ENCODE measurements at regions not wholly inside any gene's neighbourhood (a gene's known extent, or its start where the extent isn't known, plus 50 kb on each side); places are given as distances from the start of the nearest gene placed in this dataset.

GRCh38 chr3:84504761-84505160, 454.0 kb upstream of the CADM2 start:
- TF ChIP-seq CTCF (IDR thresholded peaks at IDR 0.05): no peak
- Histone ChIP-seq H3K27ac (no peak overlapping the region), H3K27me3 (replicated peaks; ENCODE audit: insufficient read depth) (no peaks in the 10 kb centered on the region), H3K9me3 (no peaks in the 10 kb centered on the region), H3K4me1 (ENCODE audit: control insufficient read depth in 1 of 2, low read depth in 2 of 2) (no peaks in the 10 kb centered on the region), H3K4me3 (no peak overlapping the region), H3K36me3 (no peaks in the 10 kb centered on the region)
- DNase-seq (ENCODE audit: low spot score): no peak
- no peak for ATAC-seq (ENCODE audit: insufficient number of reproducible peaks, low FRiP score, low read depth)

DNA sequence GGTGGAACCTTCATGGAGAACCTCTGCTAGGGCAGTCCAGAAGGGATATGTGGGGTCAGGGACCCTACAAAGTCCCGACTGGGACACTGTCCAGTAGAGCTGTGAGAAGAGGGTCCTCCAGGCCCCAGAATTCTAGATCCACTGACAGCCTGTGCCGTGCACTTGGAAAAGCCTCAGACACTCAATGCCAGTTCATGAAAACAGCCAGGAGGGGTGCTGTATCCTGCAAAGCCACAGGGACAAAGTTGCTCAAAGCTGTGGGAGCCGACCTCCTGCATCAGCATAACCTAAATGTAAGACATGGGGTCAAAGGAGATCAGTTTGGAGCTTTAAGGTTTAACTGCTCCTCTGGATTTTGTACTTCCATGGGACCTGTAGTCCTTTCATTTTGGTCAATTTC, 448.8 kb upstream of the CADM2 start:
- Histone ChIP-seq H3K4me1 (ENCODE audit: control insufficient read depth in 1 of 2, low read depth in 2 of 2) (no peaks in the 10 kb centered on the region), H3K36me3 (no peaks in the 10 kb centered on the region), H3K4me3 (no peak overlapping the region), H3K27ac (no peak overlapping the region), H3K9me3 (no peaks in the 10 kb centered on the region), H3K27me3 (replicated peaks; ENCODE audit: insufficient read depth) (no peaks in the 10 kb centered on the region)
- TF ChIP-seq CTCF (IDR thresholded peaks at IDR 0.05): no peak
- DNase-seq (ENCODE audit: low spot score) (no peak), ATAC-seq (ENCODE audit: insufficient number of reproducible peaks, low FRiP score, low read depth) (no peak)

GRCh38 chr3:84522893-84523292, 435.9 kb upstream of the CADM2 start:
- ATAC-seq (ENCODE audit: insufficient number of reproducible peaks, low FRiP score, low read depth): no peak
- no peak for TF ChIP-seq CTCF (IDR thresholded peaks at IDR 0.05)

DNA sequence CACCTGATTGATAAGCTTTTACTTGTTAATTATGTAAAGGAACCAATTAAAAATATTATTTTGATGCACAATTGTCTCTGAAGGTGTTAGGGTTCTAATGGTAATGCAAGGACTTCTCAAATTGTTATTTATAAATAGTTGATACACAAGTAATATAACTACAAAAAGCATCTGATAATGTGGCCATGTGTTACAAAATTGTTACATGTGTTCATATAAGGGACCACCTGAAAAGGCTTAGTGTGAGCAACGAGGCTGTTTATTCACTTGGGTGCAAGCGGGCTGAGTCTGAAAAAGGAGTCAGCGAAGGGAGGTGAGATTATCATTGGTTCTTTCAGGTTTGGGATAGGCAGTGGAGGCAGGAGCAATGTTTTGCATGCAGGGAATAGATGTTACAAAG, 421.9 kb upstream of the CADM2 start:
- Histone ChIP-seq H3K9me3 (no peaks in the 10 kb centered on the region), H3K4me1 (ENCODE audit: control insufficient read depth in 1 of 2, low read depth in 2 of 2) (no peaks in the 10 kb centered on the region), H3K36me3 (no peaks in the 10 kb centered on the region), H3K27me3 (replicated peaks; ENCODE audit: insufficient read depth) (no peaks in the 10 kb centered on the region), H3K4me3 (no peak overlapping the region), H3K27ac (no peak overlapping the region)
- DNase-seq (ENCODE audit: low spot score): no peak
- ATAC-seq (ENCODE audit: insufficient number of reproducible peaks, low FRiP score, low read depth): no peak
- no peak for TF ChIP-seq CTCF (IDR thresholded peaks at IDR 0.05)

More at GRCh38 chr3:84522893-84523292, 435.9 kb upstream of the CADM2 start:
- DNase-seq (ENCODE audit: low spot score): no peak
- Histone ChIP-seq H3K9me3 (no peaks in the 10 kb centered on the region), H3K27me3 (replicated peaks; ENCODE audit: insufficient read depth) (no peaks in the 10 kb centered on the region), H3K27ac (no peak overlapping the region), H3K4me3 (no peak overlapping the region), H3K4me1 (ENCODE audit: control insufficient read depth in 1 of 2, low read depth in 2 of 2) (no peaks in the 10 kb centered on the region), H3K36me3 (no peaks in the 10 kb centered on the region)

- no peak overlapping the region for H3K4me3 ChIP-seq
- no peaks in the 10 kb centered on the region for H3K4me1 ChIP-seq (ENCODE audit: control insufficient read depth in 1 of 2, low read depth in 2 of 2)
- ATAC-seq (ENCODE audit: insufficient number of reproducible peaks, low FRiP score, low read depth): no peak
Measured at GRCh38 chr3:84538597-84538996, 420.2 kb upstream of the CADM2 start.

More at GRCh38 chr3:84538597-84538996, 420.2 kb upstream of the CADM2 start:
- H3K27me3 ChIP-seq (replicated peaks; ENCODE audit: insufficient read depth): no peaks in the 10 kb centered on the region
- no peaks in the 10 kb centered on the region for H3K9me3 ChIP-seq
- no peak for TF ChIP-seq CTCF (IDR thresholded peaks at IDR 0.05)
- no peak for DNase-seq (ENCODE audit: low spot score)
- H3K36me3 ChIP-seq: no peaks in the 10 kb centered on the region
- H3K27ac ChIP-seq: no peak overlapping the region

Data from thoracic aorta (tissue), 2 donors.